ENCODE measurements at regions not wholly inside any gene's neighbourhood (a gene's known extent, or its start where the extent isn't known, plus 50 kb on each side); places are given as distances from the start of the nearest gene placed in this dataset.

DNA sequence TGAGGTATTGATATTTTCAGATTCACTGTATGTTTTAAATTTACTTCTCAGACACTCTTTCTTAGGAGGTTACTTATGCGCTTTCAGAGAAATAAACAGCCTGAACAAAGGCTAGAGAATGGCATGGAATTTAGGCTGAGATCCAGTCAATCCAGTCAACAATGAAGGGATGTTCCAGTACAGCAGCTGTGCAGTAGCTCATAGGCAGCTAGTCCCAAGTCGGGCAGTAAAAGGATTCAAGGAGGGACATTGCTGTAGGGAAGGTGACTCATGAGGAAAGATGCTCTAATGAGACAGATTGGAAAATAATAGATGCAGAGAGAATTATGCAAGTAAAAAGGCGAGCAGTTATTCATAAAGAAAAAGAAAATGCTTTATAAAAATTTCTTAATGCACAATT is 397.9 kb upstream of the RGPD4 start:
- Histone ChIP-seq H3K27me3 (replicated peaks) (no peaks in the 10 kb centered on the region), H3K27ac (no peak overlapping the region), H3K4me3 (ENCODE audit: low read depth, low read length) (no peak overlapping the region), H3K36me3 (replicated peaks) (no peaks in the 10 kb centered on the region)
- no peak for DNase-seq
- TF ChIP-seq, protein P1, sequence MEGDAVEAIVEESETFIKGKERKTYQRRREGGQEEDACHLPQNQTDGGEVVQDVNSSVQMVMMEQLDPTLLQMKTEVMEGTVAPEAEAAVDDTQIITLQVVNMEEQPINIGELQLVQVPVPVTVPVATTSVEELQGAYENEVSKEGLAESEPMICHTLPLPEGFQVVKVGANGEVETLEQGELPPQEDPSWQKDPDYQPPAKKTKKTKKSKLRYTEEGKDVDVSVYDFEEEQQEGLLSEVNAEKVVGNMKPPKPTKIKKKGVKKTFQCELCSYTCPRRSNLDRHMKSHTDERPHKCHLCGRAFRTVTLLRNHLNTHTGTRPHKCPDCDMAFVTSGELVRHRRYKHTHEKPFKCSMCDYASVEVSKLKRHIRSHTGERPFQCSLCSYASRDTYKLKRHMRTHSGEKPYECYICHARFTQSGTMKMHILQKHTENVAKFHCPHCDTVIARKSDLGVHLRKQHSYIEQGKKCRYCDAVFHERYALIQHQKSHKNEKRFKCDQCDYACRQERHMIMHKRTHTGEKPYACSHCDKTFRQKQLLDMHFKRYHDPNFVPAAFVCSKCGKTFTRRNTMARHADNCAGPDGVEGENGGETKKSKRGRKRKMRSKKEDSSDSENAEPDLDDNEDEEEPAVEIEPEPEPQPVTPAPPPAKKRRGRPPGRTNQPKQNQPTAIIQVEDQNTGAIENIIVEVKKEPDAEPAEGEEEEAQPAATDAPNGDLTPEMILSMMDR (IDR thresholded peaks at IDR 0.05; ENCODE audit: low read depth, low read length, missing control alignments): no peak
- in situ Hi-C loops (cut with HindIII; ENCODE audit: low pct_ligation_motif_present, low sequenced_read_pairs): no loop called here

DNA sequence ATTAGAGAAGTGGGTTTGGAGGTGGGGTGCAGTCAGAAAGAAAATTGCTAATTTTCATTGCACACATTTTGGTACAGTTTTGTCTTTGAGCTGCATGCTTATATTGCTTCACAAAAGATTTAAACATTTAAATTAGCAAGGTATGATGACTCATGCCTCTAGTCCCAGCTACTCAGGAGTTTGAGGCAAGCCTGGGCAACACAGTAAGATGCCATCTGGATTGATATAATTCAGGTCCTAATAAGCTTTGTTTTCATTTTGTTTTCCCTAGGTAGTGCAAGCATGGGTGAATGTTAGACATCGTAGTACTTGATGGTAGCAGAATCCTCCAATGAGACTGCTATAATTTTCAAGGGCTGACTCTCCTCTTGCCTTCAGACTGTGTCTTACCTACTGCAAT is 396.7 kb upstream of the RGPD4 start:
- DNase-seq: no peak
- TF ChIP-seq, protein P1 (IDR thresholded peaks at IDR 0.05; ENCODE audit: low read depth, low read length, missing control alignments): no peak
- H3K4me3 ChIP-seq (ENCODE audit: low read depth, low read length): no peak overlapping the region
- in situ Hi-C loops (cut with HindIII; ENCODE audit: low pct_ligation_motif_present, low sequenced_read_pairs): no loop called here
- H3K27me3 ChIP-seq (replicated peaks): no peaks in the 10 kb centered on the region
- no peaks in the 10 kb centered on the region for H3K36me3 ChIP-seq (replicated peaks)
- H3K27ac ChIP-seq: no peak overlapping the region

DNA sequence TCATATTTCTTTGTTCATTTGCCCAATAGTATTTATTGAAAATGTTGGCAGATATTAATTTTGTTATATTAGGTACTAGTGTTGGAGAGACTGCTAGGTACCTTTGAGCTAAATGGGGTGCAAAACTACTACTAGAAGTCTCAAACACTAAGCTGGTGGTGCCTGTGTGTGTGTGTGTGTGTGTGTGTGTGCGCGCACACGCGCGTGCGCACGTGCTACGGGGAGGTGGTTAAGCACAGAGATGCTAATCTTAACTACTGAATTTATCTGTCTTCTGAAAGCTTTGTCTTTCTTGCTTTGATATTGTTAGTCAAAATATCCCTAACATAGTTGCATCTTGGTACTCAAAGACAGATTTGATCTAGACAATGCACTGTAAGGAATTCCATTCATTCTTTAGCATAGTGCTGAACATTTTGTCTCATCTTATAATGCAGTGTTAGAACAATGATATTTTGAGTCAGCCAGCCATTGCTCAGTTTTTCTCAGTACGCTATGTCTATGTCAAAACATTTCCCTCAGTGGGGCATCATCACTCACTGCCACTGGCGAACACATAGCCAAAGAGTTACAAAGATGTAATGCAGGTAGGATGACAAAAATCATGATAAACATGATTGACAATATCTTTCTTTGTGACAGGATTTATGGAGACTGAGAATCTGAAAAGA is 396.0 kb upstream of the RGPD4 start:
- H3K27me3 ChIP-seq (replicated peaks): no peaks in the 10 kb centered on the region
- no peak overlapping the region for H3K4me3 ChIP-seq (ENCODE audit: low read depth, low read length)
- DNase-seq: peak; percentile 3
- H3K27ac ChIP-seq: no peak overlapping the region
- H3K36me3 ChIP-seq (replicated peaks): no peaks in the 10 kb centered on the region
- in situ Hi-C loops (cut with HindIII; ENCODE audit: low pct_ligation_motif_present, low sequenced_read_pairs): no loop called here
- TF ChIP-seq, protein P1 (IDR thresholded peaks at IDR 0.05; ENCODE audit: low read depth, low read length, missing control alignments): no peak

DNA sequence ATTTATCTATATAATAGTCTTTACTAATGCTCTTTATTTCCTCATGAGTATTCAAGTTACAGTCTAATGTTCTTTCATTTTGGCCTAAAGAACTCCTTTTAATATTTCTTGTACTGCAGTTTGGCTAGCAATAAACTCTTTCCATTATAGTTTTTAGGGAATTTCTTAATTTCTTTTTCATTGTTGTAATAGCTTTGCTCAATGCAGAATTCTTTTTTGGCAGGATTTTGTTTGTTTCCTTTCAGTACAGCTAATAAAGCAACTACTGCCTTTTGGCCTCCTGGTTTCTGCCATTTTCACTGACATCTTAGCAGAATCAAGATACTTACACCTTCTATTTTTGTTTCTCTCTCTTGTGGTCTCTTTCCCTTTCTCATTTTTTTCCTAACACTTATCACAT is 390.4 kb upstream of the RGPD4 start:
- Histone ChIP-seq H3K27me3 (replicated peaks) (no peaks in the 10 kb centered on the region), H3K27ac (no peak overlapping the region), H3K4me3 (ENCODE audit: low read depth, low read length) (no peak overlapping the region), H3K36me3 (replicated peaks) (no peaks in the 10 kb centered on the region)
- in situ Hi-C loops (cut with HindIII; ENCODE audit: low pct_ligation_motif_present, low sequenced_read_pairs): no loop called here
- DNase-seq: no peak
- TF ChIP-seq, protein P1 (IDR thresholded peaks at IDR 0.05; ENCODE audit: low read depth, low read length, missing control alignments): no peak

DNA sequence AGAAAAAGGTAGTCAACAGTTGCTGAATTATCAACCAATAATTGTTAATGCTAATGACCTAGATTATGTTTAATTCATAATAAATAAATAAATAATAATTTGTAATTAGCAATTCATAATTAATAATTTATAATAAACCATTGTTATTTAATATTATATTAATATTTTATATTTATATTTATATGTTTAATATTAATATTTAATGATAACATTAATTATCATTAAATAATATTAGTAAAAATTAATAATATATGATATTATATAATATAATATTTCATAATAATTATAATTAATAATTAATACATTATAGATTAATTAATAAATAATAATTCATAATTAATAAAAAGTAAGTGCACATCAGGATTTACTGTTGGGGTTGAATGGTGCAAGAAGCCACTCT is 389.4 kb upstream of the RGPD4 start:
- DNase-seq: no peak
- TF ChIP-seq, protein P1 (IDR thresholded peaks at IDR 0.05; ENCODE audit: low read depth, low read length, missing control alignments): no peak
- no peak overlapping the region for H3K4me3 ChIP-seq (ENCODE audit: low read depth, low read length)
- no peaks in the 10 kb centered on the region for H3K27me3 ChIP-seq (replicated peaks)
- H3K36me3 ChIP-seq (replicated peaks): no peaks in the 10 kb centered on the region
- in situ Hi-C loops (cut with HindIII; ENCODE audit: low pct_ligation_motif_present, low sequenced_read_pairs): no loop called here
- no peak overlapping the region for H3K27ac ChIP-seq

DNA sequence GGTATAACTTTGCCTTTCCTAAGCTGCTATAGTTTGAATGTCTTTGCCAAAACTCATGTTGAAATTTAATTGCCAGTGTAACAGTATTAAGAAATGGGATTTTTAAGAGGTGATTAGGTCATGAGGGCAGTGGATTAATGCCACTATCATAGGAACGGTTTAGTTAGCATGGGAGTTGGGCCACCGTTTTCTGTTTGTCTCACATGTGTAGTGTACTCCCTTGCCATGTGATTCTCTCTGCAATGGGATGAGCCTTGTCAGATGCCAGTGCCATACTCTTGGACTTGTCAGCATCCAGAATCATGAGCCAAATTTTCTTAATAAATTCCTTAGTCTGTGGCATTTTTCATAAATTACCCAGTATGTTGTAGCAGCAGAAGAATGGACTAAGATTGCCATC is 388.9 kb upstream of the RGPD4 start:
- Histone ChIP-seq H3K27ac (no peak overlapping the region), H3K27me3 (replicated peaks) (no peaks in the 10 kb centered on the region), H3K36me3 (replicated peaks) (no peaks in the 10 kb centered on the region), H3K4me3 (ENCODE audit: low read depth, low read length) (no peak overlapping the region)
- in situ Hi-C loops (cut with HindIII; ENCODE audit: low pct_ligation_motif_present, low sequenced_read_pairs): no loop called here
- DNase-seq: no peak
- TF ChIP-seq, protein P1 (IDR thresholded peaks at IDR 0.05; ENCODE audit: low read depth, low read length, missing control alignments): no peak

All from brain microvascular endothelial cell (primary cell).